ENCODE measurements at regions not wholly inside any gene's neighbourhood (a gene's known extent, or its start where the extent isn't known, plus 50 kb on each side); places are given as distances from the start of the nearest gene placed in this dataset.

- Histone ChIP-seq H3F3A (ENCODE audit: control insufficient read depth, insufficient read depth) (no peaks in the 10 kb centered on the region), H3K9me2 (replicated peaks; ENCODE audit: control insufficient read depth, low read length) (no peaks in the 10 kb centered on the region), H3K4me1 (ENCODE audit: control insufficient read depth, low read length) (peaks cover 11% of the 10 kb centered on the region), H3K36me3 (ENCODE audit: control insufficient read depth, low read length) (no peaks in the 10 kb centered on the region), H3K27me3 (ENCODE audit: control insufficient read depth, low read length) (peaks cover 8% of the 10 kb centered on the region), H3K4me3 (ENCODE audit: low read length) (no peak overlapping the region), H3K9me3 (ENCODE audit: control insufficient read depth, insufficient read depth, low read length) (no peaks in the 10 kb centered on the region), H3K4me2 (ENCODE audit: low read length) (no peak overlapping the region), H4K20me1 (ENCODE audit: control insufficient read depth, insufficient read depth, low read depth, low read length) (no peaks in the 10 kb centered on the region), H3K79me2 (ENCODE audit: control insufficient read depth, low read length) (no peaks in the 10 kb centered on the region), H3K27ac (ENCODE audit: low read depth, low read length) (no peak overlapping the region)
- TF ChIP-seq CTCF (IDR thresholded peaks at IDR 0.05; ENCODE audit: low read depth, low read length, poor library complexity, severe bottlenecking) (no peak), EZH2phosphoT487 (IDR thresholded peaks at IDR 0.05; ENCODE audit: borderline replicate concordance, low read length) (no peak)
Observed at GRCh38 chr9:134239939-134240338, 75.6 kb upstream of the RNU6ATAC start.

- no peaks in the 10 kb centered on the region for H4K20me1 ChIP-seq (ENCODE audit: control insufficient read depth, insufficient read depth, low read depth, low read length)
- H3K9me2 ChIP-seq (replicated peaks; ENCODE audit: control insufficient read depth, low read length), result no peaks in the 10 kb centered on the region
- no peak overlapping the region for H3K27ac ChIP-seq (ENCODE audit: low read depth, low read length)
- H3K4me1 ChIP-seq (ENCODE audit: control insufficient read depth, low read length), result peaks cover 13% of the 10 kb centered on the region
- no peaks in the 10 kb centered on the region for H3K79me2 ChIP-seq (ENCODE audit: control insufficient read depth, low read length)
- no peak overlapping the region for H3K4me2 ChIP-seq (ENCODE audit: low read length)
- TF ChIP-seq EZH2phosphoT487 (IDR thresholded peaks at IDR 0.05; ENCODE audit: borderline replicate concordance, low read length) (no peak), CTCF (IDR thresholded peaks at IDR 0.05; ENCODE audit: low read depth, low read length, poor library complexity, severe bottlenecking) (no peak)
- no peaks in the 10 kb centered on the region for H3F3A ChIP-seq (ENCODE audit: control insufficient read depth, insufficient read depth)
- H3K4me3 ChIP-seq (ENCODE audit: low read length), result no peak overlapping the region
- H3K36me3 ChIP-seq (ENCODE audit: control insufficient read depth, low read length), result no peaks in the 10 kb centered on the region
- peaks cover 8% of the 10 kb centered on the region for H3K27me3 ChIP-seq (ENCODE audit: control insufficient read depth, low read length)
- no peaks in the 10 kb centered on the region for H3K9me3 ChIP-seq (ENCODE audit: control insufficient read depth, insufficient read depth, low read length)
Observed at GRCh38 chr9:134240361-134240760, 76.0 kb upstream of the RNU6ATAC start.

- H4K20me1 ChIP-seq (ENCODE audit: control insufficient read depth, insufficient read depth, low read depth, low read length), result no peaks in the 10 kb centered on the region
- peaks cover 13% of the 10 kb centered on the region for H3K4me1 ChIP-seq (ENCODE audit: control insufficient read depth, low read length)
- H3F3A ChIP-seq (ENCODE audit: control insufficient read depth, insufficient read depth), result no peaks in the 10 kb centered on the region
- peaks cover 8% of the 10 kb centered on the region for H3K27me3 ChIP-seq (ENCODE audit: control insufficient read depth, low read length)
- no peaks in the 10 kb centered on the region for H3K9me3 ChIP-seq (ENCODE audit: control insufficient read depth, insufficient read depth, low read length)
- no peaks in the 10 kb centered on the region for H3K36me3 ChIP-seq (ENCODE audit: control insufficient read depth, low read length)
- TF ChIP-seq CTCF (IDR thresholded peaks at IDR 0.05; ENCODE audit: low read depth, low read length, poor library complexity, severe bottlenecking) (no peak), EZH2phosphoT487 (IDR thresholded peaks at IDR 0.05; ENCODE audit: borderline replicate concordance, low read length) (no peak)
- H3K9me2 ChIP-seq (replicated peaks; ENCODE audit: control insufficient read depth, low read length), result no peaks in the 10 kb centered on the region
- no peak overlapping the region for H3K27ac ChIP-seq (ENCODE audit: low read depth, low read length)
- no peaks in the 10 kb centered on the region for H3K79me2 ChIP-seq (ENCODE audit: control insufficient read depth, low read length)
- H3K4me2 ChIP-seq (ENCODE audit: low read length), result no peak overlapping the region
- H3K4me3 ChIP-seq (ENCODE audit: low read length), result no peak overlapping the region
Observed at GRCh38 chr9:134242706-134243105, 78.3 kb upstream of the RNU6ATAC start.

All from DOHH2 (cell line).